HG03439 (cell line): ENCODE measurements at regions not wholly inside any gene's neighbourhood (a gene's known extent, or its start where the extent isn't known, plus 50 kb on each side); places are given as distances from the start of the nearest gene placed in this dataset.
"Not testable (repeated sequence)": the region's sequence is repeated elsewhere in the genome, so short reads cannot be mapped to it uniquely, and the experiment has no call there.

Experiments
- ATAC-seq: cut with Tn5 transposase; IDR thresholded peaks from one replicate; pipeline ENCODE4 v1.9.1; 2021; ENCODE audit warnings: mild to moderate bottlenecking, moderate library complexity; ENCODE audit not compliant: unreplicated experiment

DNA sequence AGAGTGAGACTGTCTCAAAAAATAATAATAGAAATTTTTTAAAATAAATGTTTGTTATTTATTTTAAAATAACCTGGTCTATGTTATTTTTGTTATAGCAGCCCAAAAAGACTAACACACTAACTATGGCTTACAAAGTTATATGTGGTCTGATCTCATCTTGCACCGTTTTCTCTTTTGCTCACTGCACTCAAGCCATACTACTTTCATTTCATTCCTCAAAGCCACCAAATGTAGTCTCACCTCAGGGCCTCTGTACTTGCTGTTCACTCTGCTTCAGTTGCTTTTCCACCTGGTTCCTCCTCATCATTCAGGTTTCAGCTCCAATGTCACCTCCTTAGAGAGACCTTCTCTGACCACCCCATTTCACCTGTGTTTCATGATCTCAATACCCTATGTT lies 55.2 kb upstream of the MDM1 start:
- no peak for ATAC-seq

DNA sequence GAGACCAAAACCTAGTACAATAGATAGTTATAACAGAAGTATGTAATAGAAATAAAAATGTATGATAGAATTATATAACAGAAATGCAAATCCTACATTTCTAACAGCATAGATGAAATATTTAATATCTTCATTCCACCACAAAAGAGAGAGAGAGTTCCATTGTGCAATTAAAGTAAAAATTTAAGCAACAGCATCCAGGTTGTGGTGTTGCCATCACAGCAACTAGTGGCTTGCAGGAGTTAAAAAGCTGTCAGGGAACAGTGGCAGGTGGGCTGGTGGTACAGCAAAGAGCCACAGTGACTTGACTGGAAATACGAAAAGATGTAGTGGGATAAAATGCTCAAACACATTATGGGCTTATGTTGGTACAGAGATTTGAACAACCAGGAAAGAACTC lies 57.1 kb upstream of the MDM1 start:
- ATAC-seq = no peak

DNA sequence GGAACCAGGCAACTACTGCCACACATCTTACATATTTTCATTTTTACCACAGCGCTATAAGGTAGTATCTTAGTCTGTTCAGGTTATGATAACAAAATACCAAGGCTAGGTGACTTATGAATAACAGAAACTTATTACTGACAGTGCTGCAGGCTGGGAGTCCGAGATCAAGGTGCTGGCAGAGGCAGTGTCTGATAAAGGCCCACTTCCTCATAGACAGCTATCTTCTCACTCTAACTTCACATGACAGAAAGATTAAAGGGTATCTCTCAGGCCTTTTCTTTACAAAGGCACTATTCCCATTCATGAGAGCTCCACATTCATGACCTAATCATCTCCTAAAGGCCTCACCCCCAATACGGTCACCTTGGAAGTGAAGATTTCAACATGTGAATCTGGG lies 59.8 kb upstream of the MDM1 start:
- ATAC-seq = no peak

DNA sequence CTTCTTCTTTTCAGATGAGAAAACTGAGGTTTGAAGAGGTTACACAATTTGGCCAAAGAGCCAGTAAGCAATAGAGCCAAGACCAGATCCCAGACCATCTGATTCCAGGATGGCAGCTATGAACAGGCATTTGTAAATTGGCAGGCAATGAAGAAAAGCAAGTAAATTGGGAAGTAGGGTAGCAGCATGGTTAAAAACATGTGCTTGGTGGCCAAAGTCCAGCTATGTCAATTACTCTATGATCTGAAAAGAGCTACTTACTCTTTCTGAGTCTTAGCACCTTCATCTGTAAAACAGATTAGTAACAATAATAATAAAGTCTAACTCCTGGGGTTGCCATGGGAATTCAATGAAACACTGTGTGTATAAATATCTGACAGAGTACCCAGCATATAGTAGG lies 60.2 kb upstream of the MDM1 start:
- no peak for ATAC-seq

DNA sequence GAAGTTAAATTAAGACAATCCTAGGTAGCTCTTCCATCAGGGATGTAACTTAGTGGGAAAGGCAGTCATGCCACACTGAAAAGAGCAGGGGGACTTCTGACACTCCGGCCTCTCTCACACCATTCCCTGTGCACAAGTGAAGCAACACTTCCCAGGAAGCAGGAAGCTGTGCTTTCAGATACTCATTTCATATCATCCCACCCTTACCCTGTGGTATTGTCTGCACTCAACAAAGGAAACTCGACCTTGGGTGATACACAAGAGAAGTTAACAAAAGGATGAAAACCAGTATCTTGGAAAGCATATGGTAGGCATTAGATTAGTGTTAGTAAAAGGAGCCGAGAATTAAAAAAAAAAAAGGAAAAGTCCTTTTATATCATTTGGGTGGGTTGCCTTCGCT lies 61.3 kb upstream of the MDM1 start:
- no peak for ATAC-seq

DNA sequence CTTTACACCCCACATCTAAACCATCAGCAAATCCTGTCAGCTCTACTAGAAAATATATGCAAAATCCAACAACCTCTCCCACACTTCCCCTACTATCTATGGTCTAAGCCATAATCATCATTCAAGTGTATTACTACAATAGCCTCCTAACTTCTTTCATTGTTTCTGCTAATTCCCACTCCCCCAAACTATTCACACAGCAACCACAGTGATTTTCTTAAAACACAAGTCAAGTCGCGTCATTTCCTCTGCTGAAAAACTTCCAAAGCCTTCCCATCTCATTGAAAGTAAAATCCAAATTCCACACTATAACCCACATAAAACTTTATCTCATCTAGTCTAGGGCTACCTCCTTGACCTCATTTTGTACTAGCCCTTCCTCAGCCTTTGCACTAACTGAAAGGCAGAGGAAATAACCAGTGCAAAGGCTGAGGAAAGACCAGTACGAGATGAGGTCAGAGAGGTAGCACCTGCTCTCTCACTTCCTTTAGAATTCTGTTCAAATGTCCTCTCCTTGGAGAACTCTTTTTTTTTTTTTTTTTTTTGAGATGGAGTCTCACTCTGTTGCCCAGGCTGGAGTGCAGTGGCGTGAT lies 65.5 kb upstream of the MDM1 start:
- ATAC-seq = no peak

DNA sequence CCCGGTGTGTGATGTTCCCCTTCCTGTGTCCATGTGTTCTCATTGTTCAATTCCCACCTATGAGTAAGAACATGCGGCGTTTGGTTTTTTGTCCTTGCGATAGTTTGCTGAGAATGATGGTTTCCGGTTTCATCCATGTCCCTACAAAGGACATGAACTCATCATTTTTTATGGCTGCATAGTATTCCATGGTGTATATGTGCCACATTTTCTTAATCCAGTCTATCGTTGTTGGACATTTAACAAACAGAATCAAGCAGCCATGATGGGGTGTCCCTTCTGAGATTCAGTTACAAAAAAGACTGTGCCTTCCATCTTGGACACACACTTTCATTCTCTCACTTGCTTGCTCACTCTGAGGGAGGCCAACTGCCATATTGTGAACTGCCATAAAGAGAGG lies 66.5 kb upstream of the MDM1 start:
- not testable (repeated sequence) for ATAC-seq

DNA sequence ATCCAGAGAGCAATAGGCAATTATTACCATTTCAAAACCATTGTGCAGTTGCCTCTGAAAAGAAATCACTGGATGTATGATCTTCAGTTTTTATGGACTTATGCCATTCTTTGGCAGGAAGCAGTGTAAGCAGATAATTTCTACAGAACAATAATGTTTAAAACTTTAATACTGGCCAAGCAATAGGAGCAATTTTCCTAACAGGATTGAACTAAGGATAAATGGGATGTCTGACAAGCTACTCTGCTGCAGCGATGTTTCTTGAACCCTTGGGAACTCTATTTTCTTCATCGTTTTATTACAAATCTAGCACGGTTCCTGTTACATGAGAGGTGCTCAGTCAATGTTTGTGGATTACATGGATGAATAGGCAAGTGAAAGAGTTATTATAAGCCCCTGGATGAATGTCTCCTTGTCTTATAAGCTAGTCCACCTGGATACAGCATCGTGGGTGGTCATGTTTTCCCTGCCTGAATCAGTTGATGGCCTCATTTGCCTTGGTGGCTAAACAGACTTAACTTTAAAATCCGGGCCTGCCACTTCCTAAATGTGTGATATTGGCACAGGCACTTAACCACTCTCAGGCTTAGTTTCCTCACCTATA lies 68.2 kb upstream of the MDM1 start:
- no peak for ATAC-seq

DNA sequence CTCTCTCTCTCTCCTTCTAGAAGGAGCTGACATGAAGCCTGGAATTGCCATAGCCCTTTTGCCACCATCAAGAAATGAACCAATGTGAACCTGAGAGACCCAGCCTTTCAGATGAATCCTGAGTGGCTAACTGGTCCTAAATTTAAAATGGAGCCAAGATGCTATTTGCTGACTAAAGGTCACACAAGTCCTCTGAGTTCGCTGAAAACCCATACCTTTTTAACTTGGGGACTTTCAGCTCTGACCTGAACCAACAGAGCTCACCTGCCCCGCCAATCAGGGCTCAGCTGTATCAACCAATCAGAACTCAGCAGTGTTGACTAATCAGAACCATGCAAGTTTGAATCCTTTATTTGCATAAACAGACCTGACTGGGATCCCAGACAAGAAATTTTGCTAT lies 70.3 kb upstream of the MDM1 start:
- no peak for ATAC-seq

DNA sequence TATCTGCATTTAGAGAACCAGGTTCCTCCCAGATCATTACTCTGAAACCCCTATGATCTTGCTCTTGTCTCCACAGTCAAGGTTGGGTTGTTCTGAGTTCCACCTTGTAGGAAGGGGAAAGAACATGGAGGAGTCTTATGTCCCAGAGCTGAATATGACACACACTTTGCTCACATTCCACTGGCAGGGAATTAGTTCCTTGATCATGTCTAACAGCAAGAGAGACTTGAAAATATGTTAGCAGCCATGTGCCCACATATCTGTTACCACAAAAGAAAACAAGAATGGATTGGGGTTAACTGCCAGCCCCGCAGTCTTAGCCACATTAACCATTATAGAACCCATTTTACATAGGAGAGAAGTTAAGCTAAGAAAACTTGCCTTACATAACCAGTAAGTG lies 71.1 kb upstream of the MDM1 start:
- no peak for ATAC-seq

DNA sequence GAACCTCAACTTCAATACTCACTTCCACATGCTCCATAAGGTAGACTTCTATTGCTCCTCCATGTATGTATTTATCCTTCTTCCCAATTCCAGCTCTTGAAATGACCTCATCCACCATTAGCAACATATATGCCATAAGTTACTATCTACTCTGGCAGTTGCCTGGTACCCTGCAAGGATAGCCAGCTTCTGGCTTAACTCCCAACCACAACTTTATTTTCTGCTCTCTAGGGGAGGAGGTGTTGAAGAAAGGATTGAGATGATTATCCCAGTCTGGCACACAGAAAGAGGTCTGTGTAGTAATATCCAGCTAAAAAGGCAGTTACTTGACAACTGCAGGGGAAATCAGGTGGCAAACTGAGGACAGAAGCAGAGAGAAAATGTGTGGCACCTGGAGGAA lies 71.5 kb upstream of the MDM1 start:
- no peak for ATAC-seq

DNA sequence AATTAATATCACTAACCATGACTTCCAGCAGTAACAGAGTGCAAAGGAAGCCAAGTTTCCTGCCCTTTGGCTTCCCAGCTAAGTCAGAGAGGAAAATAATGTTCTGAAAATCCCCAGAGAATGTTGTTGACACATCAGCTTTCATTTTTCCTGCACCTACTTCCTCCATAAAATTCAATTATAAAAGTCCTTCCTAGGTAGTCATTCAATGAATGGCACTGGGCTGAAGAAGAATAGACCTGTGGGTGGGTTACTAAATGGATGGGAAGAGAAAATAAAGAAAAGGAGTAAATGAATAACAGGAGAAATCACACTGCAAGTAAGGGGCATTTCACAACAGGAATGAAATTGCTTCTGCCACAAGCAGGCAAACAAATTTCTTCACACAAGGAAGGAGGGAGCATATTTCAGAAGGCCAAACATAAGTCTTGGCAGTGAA lies 73.2 kb upstream of the MDM1 start:
- no peak for ATAC-seq

DNA sequence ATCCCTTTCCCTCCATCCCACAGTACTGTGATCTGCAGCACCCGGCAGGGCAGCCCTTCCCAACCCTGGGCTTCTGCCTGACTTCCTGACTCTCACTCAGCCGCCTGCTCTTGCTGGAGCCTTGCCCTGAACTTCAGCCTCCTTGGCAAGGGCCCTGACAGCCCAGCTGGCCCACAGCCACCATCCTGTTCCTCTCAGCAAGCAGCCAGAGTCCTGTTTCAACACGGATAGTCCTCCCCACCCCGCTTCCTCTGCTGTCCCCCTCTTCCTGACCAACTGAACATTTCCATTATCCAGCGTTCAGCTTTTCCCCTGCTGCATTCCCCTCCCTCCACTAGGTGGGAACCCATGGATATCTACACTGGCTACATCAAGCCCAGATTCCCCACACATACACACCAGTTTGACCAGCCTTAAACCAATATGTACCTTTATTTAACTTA lies 74.0 kb upstream of the MDM1 start:
- ATAC-seq = no peak

DNA sequence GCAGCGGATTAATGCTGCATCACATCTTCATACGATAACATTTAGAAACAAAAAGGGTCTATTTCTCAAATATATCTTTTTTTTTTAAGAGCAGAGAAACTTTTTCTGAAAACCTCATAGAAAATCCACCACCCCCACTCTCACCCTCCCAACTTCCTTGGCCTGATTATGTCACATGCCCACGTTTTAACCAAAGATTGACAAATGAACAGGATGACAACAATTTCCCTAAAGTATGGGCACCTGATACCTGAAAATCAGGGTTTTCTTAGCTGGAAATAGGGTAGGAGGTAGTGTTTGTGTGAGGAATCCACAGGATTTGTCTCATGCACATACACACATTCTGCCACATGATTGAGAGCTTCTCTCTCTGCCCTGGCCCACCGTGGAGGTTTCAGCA lies 74.7 kb upstream of the MDM1 start:
- ATAC-seq = no peak

DNA sequence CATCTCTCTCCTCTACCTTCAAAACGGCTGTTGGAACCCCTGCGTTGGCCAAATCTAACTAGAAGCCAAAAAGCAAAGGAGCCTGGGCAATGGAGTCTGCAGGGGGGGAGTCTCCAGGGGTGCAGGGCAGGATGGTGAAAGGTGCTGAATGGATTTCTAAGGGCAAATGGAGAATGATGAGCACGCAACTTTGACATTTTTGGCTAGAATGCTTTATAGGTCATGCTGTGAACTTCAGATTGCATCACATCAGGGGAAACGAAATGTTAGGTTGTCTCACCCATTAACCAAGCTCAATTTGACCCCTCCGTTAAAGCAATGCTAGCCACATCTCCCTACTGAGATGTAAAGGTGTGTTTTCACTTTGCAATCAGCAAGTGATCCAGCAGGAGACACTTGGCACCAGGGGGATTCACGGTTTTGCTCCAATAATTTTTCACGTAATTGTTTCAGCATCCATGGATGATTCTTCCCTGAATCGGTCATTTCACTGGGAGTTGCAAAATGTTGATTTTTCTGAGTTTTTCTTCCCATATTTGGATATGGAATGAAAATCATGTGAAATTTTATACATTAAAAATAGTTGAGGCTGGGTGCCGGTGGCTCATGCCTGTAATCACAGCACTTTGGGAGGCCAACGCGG lies 78.0 kb upstream of the MDM1 start:
- ATAC-seq = no peak

DNA sequence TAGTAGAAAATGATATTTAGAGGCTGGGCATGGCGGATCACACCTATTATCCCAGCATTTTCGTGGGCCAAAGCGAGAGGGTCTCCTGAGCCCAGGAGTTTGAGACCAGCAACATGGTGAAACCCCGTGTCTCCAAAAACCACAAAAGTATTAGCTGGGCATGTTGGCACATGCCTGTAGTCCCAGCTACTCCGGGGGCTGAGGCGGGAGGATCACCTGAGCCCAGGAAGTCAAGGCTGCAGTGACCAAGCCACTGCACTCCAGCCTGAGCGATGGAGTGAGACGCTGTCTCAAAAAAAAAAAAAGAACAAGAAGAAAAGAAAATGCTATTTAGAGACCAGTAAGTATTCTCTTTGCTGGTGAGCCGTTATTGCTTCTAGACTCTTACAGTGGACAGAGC lies 79.2 kb upstream of the MDM1 start:
- ATAC-seq = no peak

DNA sequence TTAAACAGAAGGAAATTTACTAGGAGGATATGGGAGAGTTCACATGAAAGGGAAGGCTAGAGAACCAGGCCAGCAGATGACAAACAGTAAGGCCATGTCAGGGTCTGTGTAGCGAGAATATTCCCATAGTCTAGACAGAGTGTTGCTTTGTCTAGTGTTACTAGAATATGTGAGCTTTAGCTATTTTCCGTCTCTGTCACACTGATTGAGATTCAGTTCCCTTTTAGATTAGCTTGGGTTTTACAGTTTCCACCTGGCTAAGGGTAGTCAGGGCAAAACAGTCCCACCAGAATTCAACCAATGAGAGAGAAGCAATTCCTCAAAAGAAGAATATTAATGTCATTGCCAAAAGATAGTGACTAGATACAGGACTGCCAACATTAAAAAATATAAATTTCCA lies 82.8 kb upstream of the MDM1 start:
- ATAC-seq = no peak

DNA sequence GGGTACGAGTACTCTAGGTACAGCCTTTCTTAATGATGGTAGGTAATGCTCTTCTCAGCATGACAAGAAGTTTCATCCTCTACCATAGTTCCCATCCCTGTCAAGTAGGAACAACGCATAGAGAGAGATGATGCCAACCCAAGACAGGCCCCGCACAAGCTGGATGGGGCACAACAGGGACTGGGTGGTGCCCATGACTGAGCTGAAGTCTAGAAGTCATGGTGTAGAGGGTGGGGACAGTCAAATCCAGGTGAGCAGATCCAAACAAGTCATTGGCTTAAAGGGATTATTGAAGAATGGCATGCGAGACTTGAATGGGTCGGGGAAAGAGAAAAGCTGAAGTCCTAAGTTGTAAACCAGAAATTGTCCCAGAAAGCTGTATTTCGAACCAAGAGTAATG lies 84.2 kb upstream of the MDM1 start:
- ATAC-seq = no peak

DNA sequence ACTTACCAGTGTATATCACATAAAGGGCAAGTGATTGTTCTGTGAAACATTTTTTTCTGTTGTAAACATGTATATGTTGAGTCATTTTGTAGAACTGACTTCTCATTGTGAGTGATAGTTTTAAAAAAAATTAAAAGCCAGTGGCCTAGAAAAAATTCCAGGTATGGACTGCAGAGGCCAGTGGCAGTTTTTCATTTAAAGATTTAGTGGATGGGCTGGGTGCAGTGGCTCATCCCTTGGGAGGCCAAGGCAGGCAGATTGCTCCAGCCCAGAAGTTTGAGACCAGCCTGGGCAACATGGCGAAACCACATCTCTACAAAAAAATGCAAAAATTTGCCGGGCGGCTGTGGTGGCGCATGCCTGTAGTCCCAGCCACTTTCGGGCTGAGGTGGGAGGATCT lies 84.7 kb upstream of the MDM1 start:
- ATAC-seq = no peak

DNA sequence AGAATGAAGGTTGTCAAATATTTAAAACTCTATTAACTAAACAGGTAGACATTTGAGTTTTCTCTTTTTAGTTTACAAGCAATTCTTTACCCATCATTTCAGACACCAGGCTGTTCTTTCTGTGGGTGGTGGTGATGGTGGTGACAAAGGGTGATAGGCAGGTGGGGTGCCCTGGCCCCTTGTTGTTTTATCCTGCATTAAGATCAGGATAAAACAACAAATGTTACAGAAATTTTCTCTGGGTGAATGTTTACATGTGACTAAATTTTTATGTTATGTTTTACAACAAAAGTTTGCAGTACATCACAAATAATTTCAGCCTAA lies 85.9 kb upstream of the MDM1 start:
- no peak for ATAC-seq

DNA sequence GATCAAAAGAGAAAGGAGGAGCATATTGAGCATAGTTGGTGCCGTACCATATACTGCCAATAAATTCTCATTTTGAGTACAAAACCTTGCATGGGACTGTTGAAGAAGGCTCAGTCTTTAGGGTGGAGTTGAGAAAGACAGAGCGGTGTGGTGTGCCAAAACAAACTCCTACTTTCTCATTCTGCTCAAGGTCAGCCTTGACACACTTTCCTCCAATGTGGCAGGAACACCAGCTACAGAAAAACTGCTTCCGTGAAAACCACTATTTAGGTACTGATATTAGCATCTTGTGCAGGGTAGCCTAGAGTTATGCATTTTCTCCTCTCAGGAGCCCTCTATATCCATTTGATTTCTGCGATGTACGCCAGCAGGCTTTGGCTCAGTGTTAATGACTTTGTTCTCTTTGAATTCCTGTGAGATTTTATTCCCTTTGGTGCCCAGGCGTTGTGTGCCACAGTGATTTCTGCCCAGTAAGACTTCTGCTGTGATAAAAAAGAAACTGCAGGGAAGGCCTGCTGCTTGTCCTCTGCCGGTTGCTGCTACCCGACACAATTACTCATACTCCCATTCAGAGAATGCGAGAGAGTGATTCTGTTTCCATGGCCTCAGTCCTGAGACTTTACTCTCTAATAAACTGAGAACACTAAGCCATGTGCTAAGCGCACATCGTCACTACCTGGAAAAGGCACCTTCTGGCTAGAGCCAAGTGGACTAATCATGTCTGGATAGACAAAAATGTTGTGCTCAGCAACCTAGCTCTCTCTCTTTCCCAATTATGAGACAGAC lies 88.3 kb upstream of the MDM1 start:
- ATAC-seq = no peak

DNA sequence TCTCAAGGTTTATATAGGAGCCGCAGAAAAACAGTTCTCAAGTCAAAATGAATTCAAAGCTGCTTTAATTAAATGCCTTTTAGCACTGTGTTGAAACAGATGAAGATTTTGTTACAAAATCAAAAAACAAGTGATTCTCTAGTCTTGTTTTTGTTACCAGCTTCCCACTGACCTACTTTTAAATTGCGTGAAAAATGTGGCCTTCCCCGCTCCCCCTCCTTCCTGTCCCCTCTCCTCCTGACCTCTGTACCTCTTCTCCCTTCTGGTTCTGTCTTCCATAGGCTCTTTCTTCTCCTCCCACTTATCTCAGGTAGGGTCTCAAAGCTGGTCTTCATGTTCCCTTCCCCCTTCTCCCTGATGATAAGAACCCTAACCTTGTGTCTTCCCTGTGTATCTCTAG lies 90.0 kb upstream of the MDM1 start:
- no peak for ATAC-seq
